ENCODE measurements at regions not wholly inside any gene's neighbourhood (a gene's known extent, or its start where the extent isn't known, plus 50 kb on each side); places are given as distances from the start of the nearest gene placed in this dataset.

DNA sequence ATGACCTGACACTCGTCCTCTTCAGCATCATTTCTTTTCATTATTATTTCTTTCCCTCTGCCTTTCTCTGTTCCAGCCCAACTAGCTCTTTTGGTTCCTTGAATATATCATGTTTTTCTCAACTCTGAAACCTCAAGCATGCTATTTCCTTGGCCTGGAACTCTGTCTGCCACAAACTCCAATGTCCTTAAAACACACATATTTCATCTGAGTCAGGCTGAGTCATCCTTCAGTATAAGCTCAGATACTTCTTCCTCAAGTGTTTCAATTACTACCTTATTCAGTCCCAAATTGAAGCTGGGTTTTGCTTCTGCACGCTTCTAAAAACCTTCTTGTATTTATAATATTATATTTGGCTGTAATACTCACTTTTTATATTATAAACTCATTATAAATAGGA, 424.2 kb downstream of the PDGFC start:
- peaks cover 4% of the 10 kb centered on the region; the same call in 1 of the 3 replicates for H3K4me1 ChIP-seq
- no peaks in the 10 kb centered on the region for H3K9me3 ChIP-seq
- TF ChIP-seq EHMT2 (IDR thresholded peaks at IDR 0.05; ENCODE audit: low read depth) (no peak), HEYL (CRISPR knock-in tag; IDR thresholded peaks at IDR 0.05) (no peak), SREBF2 (IDR thresholded peaks at IDR 0.05) (no peak), JUNB (IDR thresholded peaks at IDR 0.05) (peak; percentile 19; the same call in 1 of the 2 replicates), FOSL2 (IDR thresholded peaks at IDR 0.05) (peak; percentile 36; the same call in 1 of the 2 replicates), FOSL2 (CRISPR knock-in tag; IDR thresholded peaks at IDR 0.05) (no peak), CHD2 (IDR thresholded peaks at IDR 0.05; ENCODE audit: low read length, partially characterized antibody) (no peak), ZFP36 (IDR thresholded peaks at IDR 0.05; ENCODE audit: borderline replicate concordance, partially characterized antibody) (no peak), ZC3H11A (IDR thresholded peaks at IDR 0.05) (no peak), MAFK (IDR thresholded peaks at IDR 0.05; ENCODE audit: partially characterized antibody) (no peak), POLR2AphosphoS2 (conservative IDR thresholded peaks at IDR 0.05; ENCODE audit: low read length) (no peak)
- TF ChIP-seq, protein P1, sequence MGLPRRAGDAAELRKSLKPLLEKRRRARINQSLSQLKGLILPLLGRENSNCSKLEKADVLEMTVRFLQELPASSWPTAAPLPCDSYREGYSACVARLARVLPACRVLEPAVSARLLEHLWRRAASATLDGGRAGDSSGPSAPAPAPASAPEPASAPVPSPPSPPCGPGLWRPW (IDR thresholded peaks at IDR 0.05), result no peak
- WGBS (ENCODE audit: missing lambda C conversion rate), result 37% methylated on average over 2 of the region's 2 CpGs
- H3K27ac ChIP-seq, result 0 out of 6 replicates have a peak overlapping the region, but pooled peaks of 1 of the 2 experiments have one; percentile 7
- H3K4me2 ChIP-seq, result peak overlapping the region; percentile 26; the same call in 2 of the 3 replicates
- CTCF ChIA-PET, result no interaction called here
- no peak overlapping the region for H3K4me3 ChIP-seq
- ATAC-seq (peak in 1 of 2 experiments; percentile 40; a peak in 1 of 6 replicates), DNase-seq (ENCODE audit: low read depth in 1 of 2, low spot score in 1 of 2) (peak in 1 of 2 experiments; percentile 18), FAIRE-seq (no peak)
- POLR2A ChIA-PET, result no interaction called here

DNA sequence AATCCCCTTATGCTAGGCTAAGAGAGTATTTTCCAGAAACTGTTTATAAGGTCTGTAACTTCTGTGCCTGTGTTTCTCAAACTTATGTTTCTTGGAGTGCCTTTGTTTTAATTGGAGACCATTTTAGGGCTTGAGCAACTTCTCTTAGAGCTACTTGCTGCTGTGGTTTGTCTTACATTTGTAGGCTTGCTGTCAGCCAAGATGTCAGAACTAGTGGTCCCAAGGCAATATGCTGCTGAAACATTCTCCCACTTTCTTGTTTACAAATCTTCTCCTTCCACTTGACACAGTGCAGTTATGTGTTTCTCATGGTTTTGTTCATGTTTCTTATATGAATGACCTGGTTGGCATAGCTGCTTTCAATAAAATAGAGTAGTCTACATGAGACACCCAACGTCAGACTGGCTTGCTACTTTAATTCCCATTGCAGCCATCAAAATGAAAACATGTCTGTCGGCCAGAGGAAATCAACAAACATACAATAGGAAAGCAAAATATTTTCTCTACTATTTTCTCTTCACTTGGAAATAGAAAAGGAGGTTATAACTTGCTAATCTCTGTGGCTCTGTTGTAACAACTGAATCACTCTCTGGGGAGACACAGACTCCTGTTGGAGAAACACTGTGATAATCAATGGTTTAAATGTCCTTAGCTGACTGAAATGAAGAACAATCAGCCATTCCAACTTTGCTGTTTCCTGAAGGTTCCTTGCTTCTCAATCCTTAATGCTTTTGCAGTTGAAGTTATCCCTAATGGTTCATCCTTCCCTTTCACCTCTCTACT, 426.4 kb downstream of the PDGFC start:
- DNase-seq (ENCODE audit: low read depth in 1 of 2, low spot score in 1 of 2) (no peak), FAIRE-seq (no peak), ATAC-seq (no peak)
- H3K9me3 ChIP-seq, result no peaks in the 10 kb centered on the region
- POLR2A ChIA-PET, result no interaction called here
- TF ChIP-seq HEYL (CRISPR knock-in tag; IDR thresholded peaks at IDR 0.05) (no peak), HOXB5 (CRISPR knock-in tag; IDR thresholded peaks at IDR 0.05) (no peak), ZNF302 (CRISPR knock-in tag; IDR thresholded peaks at IDR 0.05) (no peak), EP300 (IDR thresholded peaks at IDR 0.05) (no peak), EHF (CRISPR knock-in tag; IDR thresholded peaks at IDR 0.05) (no peak), MAFK (IDR thresholded peaks at IDR 0.05; ENCODE audit: partially characterized antibody) (no peak), SREBF2 (IDR thresholded peaks at IDR 0.05) (no peak), MYC (IDR thresholded peaks at IDR 0.05; ENCODE audit: borderline replicate concordance, low read length) (no peak), RAD21 (conservative IDR thresholded peaks at IDR 0.05 in 1 of 2, IDR thresholded peaks at IDR 0.05 in 1 of 2) (no peak), NR3C1 (IDR thresholded peaks at IDR 0.05) (no peak), KDM5A (IDR thresholded peaks at IDR 0.05) (no peak), EHMT2 (IDR thresholded peaks at IDR 0.05; ENCODE audit: low read depth) (no peak)
- TF ChIP-seq, protein P2, sequence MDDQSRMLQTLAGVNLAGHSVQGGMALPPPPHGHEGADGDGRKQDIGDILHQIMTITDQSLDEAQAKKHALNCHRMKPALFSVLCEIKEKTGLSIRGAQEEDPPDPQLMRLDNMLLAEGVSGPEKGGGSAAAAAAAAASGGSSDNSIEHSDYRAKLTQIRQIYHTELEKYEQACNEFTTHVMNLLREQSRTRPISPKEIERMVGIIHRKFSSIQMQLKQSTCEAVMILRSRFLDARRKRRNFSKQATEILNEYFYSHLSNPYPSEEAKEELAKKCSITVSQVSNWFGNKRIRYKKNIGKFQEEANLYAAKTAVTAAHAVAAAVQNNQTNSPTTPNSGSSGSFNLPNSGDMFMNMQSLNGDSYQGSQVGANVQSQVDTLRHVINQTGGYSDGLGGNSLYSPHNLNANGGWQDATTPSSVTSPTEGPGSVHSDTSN (IDR thresholded peaks at IDR 0.05), result no peak
- CTCF ChIA-PET, result no interaction called here
- peaks cover 4% of the 10 kb centered on the region; the same call in 1 of the 3 replicates for H3K4me1 ChIP-seq
- H3K4me2 ChIP-seq, result no peak overlapping the region
- H3K27ac ChIP-seq, result no peak overlapping the region
- no peak overlapping the region for H3K4me3 ChIP-seq
- 20% methylated on average over 2 of the region's 2 CpGs for WGBS (ENCODE audit: missing lambda C conversion rate)

DNA sequence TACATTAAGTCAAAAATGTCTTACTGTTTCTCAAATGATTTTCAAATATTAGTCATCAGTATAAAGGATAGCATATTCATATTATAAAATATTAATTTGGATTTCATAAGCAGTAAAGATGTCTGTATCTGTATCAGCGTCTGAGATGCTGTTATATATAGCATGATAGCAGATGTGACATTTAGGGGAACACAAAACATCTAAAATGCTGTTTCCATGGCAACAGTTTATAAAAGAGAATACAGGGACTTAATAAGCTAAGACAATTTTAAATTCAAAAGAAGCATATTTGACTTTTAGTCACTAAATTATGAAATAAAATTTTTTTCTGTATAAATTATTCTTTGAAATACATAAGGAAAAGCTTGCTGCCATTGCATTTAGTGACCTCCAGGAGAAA, 432.2 kb downstream of the PDGFC start:
- WGBS (ENCODE audit: missing lambda C conversion rate), result 39% methylated on average over 1 of the region's 1 CpG
- FAIRE-seq (no peak), DNase-seq (ENCODE audit: low read depth in 1 of 2, low spot score in 1 of 2) (no peak), ATAC-seq (no peak)
- ChIA-PET CTCF (no interaction called here), POLR2A (no interaction called here)
- no peaks in the 10 kb centered on the region for H3K9me3 ChIP-seq
- no peak overlapping the region for H3K4me2 ChIP-seq
- no peak overlapping the region for H3K4me3 ChIP-seq
- H3K4me1 ChIP-seq, result no peaks in the 10 kb centered on the region
- no peak for TF ChIP-seq RCOR1 (IDR thresholded peaks at IDR 0.05; ENCODE audit: low read depth, low read length)
- no peak for TF ChIP-seq JUNB (IDR thresholded peaks at IDR 0.05)
- no peak for TF ChIP-seq ZNF302 (CRISPR knock-in tag; IDR thresholded peaks at IDR 0.05)
- TF ChIP-seq FOXS1 (CRISPR knock-in tag; IDR thresholded peaks at IDR 0.05), result no peak
- no peak for TF ChIP-seq BHLHE40 (IDR thresholded peaks at IDR 0.05; ENCODE audit: low read depth, low read length)
- no peak for TF ChIP-seq GATA3 (IDR thresholded peaks at IDR 0.05; ENCODE audit: borderline replicate concordance)
- TF ChIP-seq ZSCAN20 (CRISPR knock-in tag; IDR thresholded peaks at IDR 0.05), result no peak
- no peak for TF ChIP-seq POLR2A (IDR thresholded peaks at IDR 0.05; ENCODE audit: low read length)
- no peak for TF ChIP-seq EHMT2 (IDR thresholded peaks at IDR 0.05; ENCODE audit: low read depth)
- no peak for TF ChIP-seq KDM5A (IDR thresholded peaks at IDR 0.05)
- TF ChIP-seq, protein P3, sequence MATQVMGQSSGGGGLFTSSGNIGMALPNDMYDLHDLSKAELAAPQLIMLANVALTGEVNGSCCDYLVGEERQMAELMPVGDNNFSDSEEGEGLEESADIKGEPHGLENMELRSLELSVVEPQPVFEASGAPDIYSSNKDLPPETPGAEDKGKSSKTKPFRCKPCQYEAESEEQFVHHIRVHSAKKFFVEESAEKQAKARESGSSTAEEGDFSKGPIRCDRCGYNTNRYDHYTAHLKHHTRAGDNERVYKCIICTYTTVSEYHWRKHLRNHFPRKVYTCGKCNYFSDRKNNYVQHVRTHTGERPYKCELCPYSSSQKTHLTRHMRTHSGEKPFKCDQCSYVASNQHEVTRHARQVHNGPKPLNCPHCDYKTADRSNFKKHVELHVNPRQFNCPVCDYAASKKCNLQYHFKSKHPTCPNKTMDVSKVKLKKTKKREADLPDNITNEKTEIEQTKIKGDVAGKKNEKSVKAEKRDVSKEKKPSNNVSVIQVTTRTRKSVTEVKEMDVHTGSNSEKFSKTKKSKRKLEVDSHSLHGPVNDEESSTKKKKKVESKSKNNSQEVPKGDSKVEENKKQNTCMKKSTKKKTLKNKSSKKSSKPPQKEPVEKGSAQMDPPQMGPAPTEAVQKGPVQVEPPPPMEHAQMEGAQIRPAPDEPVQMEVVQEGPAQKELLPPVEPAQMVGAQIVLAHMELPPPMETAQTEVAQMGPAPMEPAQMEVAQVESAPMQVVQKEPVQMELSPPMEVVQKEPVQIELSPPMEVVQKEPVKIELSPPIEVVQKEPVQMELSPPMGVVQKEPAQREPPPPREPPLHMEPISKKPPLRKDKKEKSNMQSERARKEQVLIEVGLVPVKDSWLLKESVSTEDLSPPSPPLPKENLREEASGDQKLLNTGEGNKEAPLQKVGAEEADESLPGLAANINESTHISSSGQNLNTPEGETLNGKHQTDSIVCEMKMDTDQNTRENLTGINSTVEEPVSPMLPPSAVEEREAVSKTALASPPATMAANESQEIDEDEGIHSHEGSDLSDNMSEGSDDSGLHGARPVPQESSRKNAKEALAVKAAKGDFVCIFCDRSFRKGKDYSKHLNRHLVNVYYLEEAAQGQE (IDR thresholded peaks at IDR 0.05), result no peak
- no peak for TF ChIP-seq CHD4 (IDR thresholded peaks at IDR 0.05; ENCODE audit: borderline replicate concordance)
- no peak for TF ChIP-seq ZFP36 (IDR thresholded peaks at IDR 0.05; ENCODE audit: borderline replicate concordance, partially characterized antibody)
- no peak for TF ChIP-seq HOXB13 (CRISPR knock-in tag; IDR thresholded peaks at IDR 0.05; ENCODE audit: low read depth)
- no peak overlapping the region for H3K27ac ChIP-seq

Data from A549 (cell line).